ENCODE measurements at regions not wholly inside any gene's neighbourhood (a gene's known extent, or its start where the extent isn't known, plus 50 kb on each side); places are given as distances from the start of the nearest gene placed in this dataset.

- DNase-seq (ENCODE audit: low spot score): no peak
Measured at GRCh38 chr6:4327841-4328240, 192.5 kb upstream of the ECI2 start.

- DNase-seq (ENCODE audit: low spot score): no peak
Measured at GRCh38 chr6:4324746-4325145, 189.4 kb upstream of the ECI2 start.

- DNase-seq (ENCODE audit: low spot score): no peak
Measured at GRCh38 chr6:4323322-4323721, 187.9 kb upstream of the ECI2 start.

- no peak for DNase-seq (ENCODE audit: low spot score)
Measured at GRCh38 chr6:4322846-4323309, 187.5 kb upstream of the ECI2 start.

GRCh38 chr6:4322134-4322845 lies 186.9 kb upstream of the ECI2 start:
- no peak for DNase-seq (ENCODE audit: low spot score)

GRCh38 chr6:4320860-4321259 lies 185.5 kb upstream of the ECI2 start:
- DNase-seq (ENCODE audit: low spot score): no peak

- DNase-seq (ENCODE audit: low spot score): no peak
Measured at GRCh38 chr6:4319981-4320683, 184.8 kb upstream of the ECI2 start.

GRCh38 chr6:4318321-4318720 lies 182.9 kb upstream of the ECI2 start:
- DNase-seq (ENCODE audit: low spot score): no peak

GRCh38 chr6:4316867-4317400 lies 181.6 kb upstream of the ECI2 start:
- DNase-seq (ENCODE audit: low spot score): peak; percentile 50

- DNase-seq (ENCODE audit: low spot score): no peak
Measured at GRCh38 chr6:4314201-4314707, 178.9 kb upstream of the ECI2 start.

- DNase-seq (ENCODE audit: low spot score): no peak
Measured at GRCh38 chr6:4313044-4313686, 177.8 kb upstream of the ECI2 start.

GRCh38 chr6:4311976-4312860 lies 176.8 kb upstream of the ECI2 start:
- no peak for DNase-seq (ENCODE audit: low spot score)

- no peak for DNase-seq (ENCODE audit: low spot score)
Measured at GRCh38 chr6:4309540-4309939, 174.2 kb upstream of the ECI2 start.

GRCh38 chr6:4308364-4308763 lies 173.0 kb upstream of the ECI2 start:
- DNase-seq (ENCODE audit: low spot score): no peak

GRCh38 chr6:4304927-4305455 lies 169.6 kb upstream of the ECI2 start:
- DNase-seq (ENCODE audit: low spot score): no peak

GRCh38 chr6:4303638-4304037 lies 168.3 kb upstream of the ECI2 start:
- DNase-seq (ENCODE audit: low spot score): no peak

- no peak for DNase-seq (ENCODE audit: low spot score)
Measured at GRCh38 chr6:4302524-4302923, 167.1 kb upstream of the ECI2 start.

GRCh38 chr6:4301871-4302270 lies 166.5 kb upstream of the ECI2 start:
- DNase-seq (ENCODE audit: low spot score): no peak

- DNase-seq (ENCODE audit: low spot score): no peak
Measured at GRCh38 chr6:4300917-4301316, 165.5 kb upstream of the ECI2 start.

GRCh38 chr6:4299476-4299875 lies 164.1 kb upstream of the ECI2 start:
- no peak for DNase-seq (ENCODE audit: low spot score)

- no peak for DNase-seq (ENCODE audit: low spot score)
Measured at GRCh38 chr6:4297348-4297747, 162.0 kb upstream of the ECI2 start.

Measured in mucosa of gallbladder (tissue), 1 donor.